LNCaP clone FGC (cell line): ENCODE measurements at regions not wholly inside any gene's neighbourhood (a gene's known extent, or its start where the extent isn't known, plus 50 kb on each side); places are given as distances from the start of the nearest gene placed in this dataset.

ENCODE experiments used
- DNase-seq: peaks from one replicate; pipeline ENCODE4 v3.0.0-alpha.2; 2011; ENCODE audit warnings: low read depth
- H3K4me3 ChIP-seq: 2 replicates; pipeline ENCODE4 v1.5.1; 2011; ENCODE audit warnings: mild to moderate bottlenecking, low read depth, low read length, control low read depth
- TF ChIP-seq, protein P1 (sequence below): IDR thresholded peaks from 2 replicates; pipeline ENCODE4 v1.5.1; 2012; ENCODE audit warnings: mild to moderate bottlenecking; ENCODE audit not compliant: control insufficient read depth, insufficient read depth; ENCODE audit errors: extremely low read depth

GRCh38 chr4:11702886-11703557 lies 274.3 kb upstream of the HS3ST1 start:
- TF ChIP-seq, protein P1, sequence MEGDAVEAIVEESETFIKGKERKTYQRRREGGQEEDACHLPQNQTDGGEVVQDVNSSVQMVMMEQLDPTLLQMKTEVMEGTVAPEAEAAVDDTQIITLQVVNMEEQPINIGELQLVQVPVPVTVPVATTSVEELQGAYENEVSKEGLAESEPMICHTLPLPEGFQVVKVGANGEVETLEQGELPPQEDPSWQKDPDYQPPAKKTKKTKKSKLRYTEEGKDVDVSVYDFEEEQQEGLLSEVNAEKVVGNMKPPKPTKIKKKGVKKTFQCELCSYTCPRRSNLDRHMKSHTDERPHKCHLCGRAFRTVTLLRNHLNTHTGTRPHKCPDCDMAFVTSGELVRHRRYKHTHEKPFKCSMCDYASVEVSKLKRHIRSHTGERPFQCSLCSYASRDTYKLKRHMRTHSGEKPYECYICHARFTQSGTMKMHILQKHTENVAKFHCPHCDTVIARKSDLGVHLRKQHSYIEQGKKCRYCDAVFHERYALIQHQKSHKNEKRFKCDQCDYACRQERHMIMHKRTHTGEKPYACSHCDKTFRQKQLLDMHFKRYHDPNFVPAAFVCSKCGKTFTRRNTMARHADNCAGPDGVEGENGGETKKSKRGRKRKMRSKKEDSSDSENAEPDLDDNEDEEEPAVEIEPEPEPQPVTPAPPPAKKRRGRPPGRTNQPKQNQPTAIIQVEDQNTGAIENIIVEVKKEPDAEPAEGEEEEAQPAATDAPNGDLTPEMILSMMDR: no peak
- H3K4me3 ChIP-seq: no peak overlapping the region
- no peak for DNase-seq

DNA sequence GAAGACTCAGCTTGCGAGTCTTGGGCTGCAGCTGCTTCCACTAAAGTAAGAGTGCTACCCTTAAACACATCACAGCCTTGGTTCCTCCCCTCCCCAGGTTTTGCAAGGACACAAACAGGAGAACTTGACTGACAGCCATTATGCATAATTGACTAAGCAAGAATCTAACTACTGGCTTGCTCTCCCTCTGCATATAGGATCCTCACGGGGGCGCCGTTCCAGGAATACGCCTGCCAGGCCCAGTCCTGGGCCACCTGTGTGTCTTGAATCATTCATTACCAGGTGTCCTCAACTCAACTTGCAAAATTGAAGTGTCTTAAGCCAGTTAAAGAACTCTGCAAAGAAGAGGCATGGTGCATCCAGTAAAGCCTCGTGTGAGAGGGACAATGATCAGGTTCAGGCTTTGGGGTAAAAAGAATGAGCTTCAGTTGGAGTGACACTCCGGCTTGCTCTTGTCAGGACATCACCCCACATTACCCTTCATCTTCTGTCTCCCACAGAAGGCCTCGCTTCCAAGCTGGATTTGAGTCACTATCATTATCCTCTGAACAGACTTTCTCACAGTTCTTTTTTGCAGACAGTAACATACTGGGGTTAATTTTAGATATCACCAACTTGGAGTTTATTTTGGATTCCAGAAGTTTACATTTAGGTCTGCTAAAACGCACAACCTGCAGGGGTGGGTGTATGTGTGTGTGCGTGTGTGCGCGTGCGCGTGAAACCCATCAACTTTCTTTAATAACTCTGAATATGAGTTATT lies 273.5 kb upstream of the HS3ST1 start:
- TF ChIP-seq, protein P1: no peak
- no peak overlapping the region for H3K4me3 ChIP-seq
- no peak for DNase-seq

GRCh38 chr4:11700751-11701226 lies 272.1 kb upstream of the HS3ST1 start:
- TF ChIP-seq, protein P1: no peak
- H3K4me3 ChIP-seq: no peak overlapping the region
- no peak for DNase-seq

DNA sequence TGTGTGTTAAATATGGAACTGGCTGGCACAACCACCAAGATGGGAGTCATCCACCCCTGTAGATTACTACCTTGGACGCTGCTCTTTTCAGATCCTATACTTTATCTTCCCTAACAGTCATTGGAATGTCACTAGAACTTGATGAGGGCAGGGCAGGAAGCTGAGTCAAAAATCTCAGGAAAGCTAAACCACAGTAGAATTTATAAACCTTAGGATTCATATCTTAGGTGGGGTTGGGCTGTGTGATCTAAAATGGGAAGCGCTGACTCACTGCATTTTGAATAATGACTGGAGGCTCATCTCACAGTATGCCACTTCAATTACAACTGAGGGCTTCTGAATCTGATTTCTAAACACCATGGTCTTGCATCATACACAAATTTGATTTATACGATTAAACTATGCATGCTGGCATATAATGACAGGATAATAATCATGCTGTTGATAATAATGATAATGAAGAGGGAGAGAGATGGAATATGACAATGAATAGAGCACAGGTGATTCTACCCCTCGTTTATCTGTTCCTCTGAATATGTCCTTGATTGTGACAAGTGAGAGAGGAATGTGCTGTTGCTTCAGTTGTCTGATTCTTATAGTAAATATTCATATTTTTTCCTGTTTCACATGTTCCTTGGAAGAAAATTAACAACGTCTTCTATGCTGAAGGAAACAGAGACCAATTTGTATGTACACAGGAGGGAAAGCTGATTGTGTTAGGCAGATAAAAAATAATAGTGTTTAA lies 270.3 kb upstream of the HS3ST1 start:
- DNase-seq: no peak
- TF ChIP-seq, protein P1: no peak
- H3K4me3 ChIP-seq: no peak overlapping the region

- TF ChIP-seq, protein P1: no peak
- no peak overlapping the region for H3K4me3 ChIP-seq
- no peak for DNase-seq
These were observed 269.3 kb upstream of the HS3ST1 start for GRCh38 chr4:11698033-11698432.

DNA sequence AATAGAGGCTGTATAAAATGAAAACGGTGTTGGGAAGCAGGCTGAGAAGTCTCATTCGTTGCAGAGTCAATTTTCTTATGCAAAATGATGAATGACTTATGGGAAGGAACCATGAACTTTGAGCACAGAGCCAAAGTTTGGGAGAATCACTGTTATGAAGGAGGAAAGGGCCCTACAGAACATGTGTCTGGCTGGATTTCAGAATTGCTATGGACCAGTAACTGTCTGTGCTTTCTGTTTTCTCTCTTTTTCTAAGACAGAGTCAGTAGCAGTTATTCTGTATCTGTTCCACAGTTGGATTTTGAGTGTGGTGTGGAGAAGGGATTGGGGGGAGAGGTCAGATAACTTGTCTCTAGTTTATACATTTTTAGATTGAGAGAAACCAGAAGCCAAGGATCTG lies 265.0 kb upstream of the HS3ST1 start:
- no peak overlapping the region for H3K4me3 ChIP-seq
- TF ChIP-seq, protein P1: no peak
- no peak for DNase-seq
